SIG-M5 (cell line): ENCODE measurements at regions not wholly inside any gene's neighbourhood (a gene's known extent, or its start where the extent isn't known, plus 50 kb on each side); places are given as distances from the start of the nearest gene placed in this dataset.

Source experiments
- DNase-seq: peaks from one replicate; lab custom pipeline; 2025; lab: John Stamatoyannopoulos, UW

- no peak for DNase-seq
Measured at GRCh38 chr7:25996006-25996408, 156.0 kb upstream of the NFE2L3 start.

DNA sequence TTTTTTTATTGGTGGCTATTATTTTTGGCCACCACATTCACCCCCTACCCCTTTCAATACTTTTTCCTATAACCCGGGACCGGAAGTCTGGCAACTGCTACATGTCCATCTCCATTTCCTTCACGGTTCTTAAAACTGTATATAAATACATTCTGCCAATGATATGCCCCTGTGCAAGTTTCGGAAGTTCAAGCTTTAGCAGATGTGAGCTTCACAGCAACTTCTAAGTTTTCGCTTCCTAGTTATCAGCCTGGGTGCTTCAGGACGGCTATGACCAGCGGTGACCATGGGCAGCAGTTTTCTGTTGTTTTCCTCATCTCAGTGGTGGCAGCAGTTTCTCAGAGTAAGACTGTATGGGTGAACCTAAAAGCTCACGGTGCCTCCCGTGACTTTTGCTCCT, 153.5 kb upstream of the NFE2L3 start:
- DNase-seq: no peak

DNA sequence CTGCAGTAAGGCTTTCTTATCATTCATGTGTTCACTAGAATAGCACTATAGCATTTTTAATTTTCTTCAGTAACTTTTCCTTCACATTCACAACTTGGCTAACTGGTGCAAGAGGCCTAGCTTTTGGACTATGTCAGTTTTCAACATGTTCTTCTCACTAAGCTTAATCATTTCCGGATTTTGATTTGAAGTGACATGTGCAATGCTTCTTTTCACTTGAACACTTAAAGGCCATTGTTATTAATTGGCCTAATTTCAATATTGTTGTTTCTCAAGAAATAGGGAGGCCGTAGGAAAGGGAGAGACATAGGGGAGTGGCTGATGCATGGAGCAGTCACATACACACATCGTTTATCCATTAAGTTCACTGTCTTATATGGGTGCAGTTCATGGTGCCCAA, 151.2 kb upstream of the NFE2L3 start:
- DNase-seq: no peak

DNA sequence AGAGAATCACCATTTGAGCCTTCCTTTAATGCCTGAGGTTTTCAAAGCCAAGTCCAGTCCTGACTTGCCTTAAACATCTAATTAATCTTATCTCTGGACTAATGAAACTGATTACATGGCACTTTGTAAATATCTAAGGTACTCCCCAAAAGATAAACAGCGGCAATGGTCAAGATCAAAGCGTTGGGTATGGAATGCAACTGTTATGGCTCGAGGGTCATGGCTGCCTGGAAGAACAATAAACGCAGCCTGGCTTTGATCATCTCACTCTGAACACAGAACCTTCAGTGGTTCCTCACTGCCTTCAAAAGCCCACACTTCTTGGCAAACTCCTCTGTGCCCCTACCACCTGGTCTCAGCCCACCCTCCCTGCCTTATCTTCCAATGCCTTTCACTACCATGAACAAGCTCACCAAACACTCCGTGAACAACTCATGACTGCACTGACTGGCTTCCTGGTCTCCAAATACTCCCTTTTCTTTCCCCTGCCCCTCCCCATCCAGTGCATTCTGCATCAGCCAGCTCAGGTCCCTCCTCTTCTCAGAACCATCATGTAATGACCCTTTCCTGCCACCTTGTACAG, 150.2 kb upstream of the NFE2L3 start:
- DNase-seq: no peak

GRCh38 chr7:26005683-26006410, 146.2 kb upstream of the NFE2L3 start:
- no peak for DNase-seq

DNA sequence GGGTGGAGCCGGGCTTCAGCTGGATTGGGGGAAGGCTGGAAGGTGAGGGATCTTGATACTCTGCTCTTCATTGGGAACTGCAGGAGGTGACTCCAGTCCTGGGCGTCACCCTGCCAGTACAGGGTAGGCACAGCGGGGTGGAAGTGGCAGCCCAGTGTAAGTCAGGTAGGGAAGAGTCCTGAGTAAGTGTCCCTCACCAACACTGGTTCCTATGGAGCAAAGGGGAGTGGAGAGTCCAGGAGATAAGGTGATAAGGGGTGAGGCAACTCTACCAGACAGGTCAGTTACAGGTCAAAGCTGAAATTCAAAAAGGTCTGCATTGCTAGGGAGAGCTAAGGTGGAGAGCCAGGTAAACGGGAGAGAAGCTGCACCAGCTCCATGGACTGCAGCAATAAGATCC, 145.6 kb upstream of the NFE2L3 start:
- no peak for DNase-seq

DNA sequence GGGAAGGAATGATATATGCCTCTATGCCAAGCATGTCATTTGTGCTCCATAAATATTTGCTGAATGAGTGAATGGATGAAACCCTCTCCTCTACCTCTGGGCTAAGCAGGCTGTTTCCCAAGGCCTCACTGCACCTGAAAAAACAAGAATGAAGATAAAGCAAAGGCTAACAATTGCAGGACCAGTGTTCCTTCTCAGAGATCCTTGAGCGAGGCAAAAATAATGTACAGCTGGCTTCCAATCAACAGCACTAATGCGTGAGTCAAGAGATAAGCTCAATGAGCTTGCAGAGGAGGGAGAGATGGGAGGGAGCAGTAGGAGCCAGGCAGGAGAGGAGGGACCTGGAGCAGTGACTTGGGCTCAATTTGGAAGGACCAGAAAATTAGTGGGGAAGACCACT, 144.5 kb upstream of the NFE2L3 start:
- no peak for DNase-seq

DNA sequence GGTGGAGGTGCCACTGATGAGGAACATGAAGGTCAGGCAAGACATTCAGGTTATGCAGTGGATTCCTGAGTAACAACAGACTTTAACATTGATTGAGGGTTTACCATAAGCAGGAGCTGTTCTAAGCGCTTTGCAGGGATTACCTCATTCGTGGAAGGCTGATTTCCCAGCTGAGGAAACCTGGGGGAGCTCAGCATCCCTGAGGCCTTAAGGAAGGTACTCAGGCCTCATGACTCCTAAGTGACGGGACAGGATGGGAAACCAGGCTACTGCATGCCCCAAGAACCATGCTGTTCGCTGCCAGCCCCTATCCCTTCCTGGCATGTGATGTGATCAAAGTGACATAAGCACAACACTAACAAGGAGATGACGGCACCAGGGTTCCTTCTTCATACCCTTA, 143.6 kb upstream of the NFE2L3 start:
- no peak for DNase-seq

DNA sequence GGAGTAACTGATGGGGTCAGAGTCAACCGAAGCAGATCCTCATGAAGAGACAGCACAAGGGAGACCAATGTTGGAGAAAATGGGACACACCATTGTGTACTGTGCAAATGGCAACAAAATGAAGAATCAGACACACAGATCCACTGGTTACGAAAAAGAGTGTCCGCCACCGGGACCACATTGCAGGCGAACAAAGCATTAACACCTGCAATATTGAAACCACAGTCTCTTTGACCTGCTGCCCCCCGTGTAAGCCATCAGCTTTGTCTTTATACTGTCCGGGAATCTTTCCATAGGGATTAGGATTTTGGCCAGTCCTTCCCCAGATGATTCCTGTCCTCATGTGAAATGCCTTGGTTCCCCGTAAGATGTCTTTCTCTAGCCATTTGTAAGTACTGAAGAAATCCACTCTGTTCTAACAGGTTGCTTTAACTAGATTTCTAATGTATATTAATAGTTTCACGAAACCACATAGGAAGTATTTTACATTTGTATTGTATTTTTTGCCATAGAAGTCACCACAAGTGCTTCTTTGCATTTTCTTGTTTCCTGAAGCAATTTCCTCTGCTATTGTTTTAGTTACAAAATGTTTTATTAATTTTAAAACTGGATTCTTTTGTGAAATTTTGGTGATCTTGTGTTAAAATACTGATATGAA, 140.8 kb upstream of the NFE2L3 start:
- DNase-seq: no peak

DNA sequence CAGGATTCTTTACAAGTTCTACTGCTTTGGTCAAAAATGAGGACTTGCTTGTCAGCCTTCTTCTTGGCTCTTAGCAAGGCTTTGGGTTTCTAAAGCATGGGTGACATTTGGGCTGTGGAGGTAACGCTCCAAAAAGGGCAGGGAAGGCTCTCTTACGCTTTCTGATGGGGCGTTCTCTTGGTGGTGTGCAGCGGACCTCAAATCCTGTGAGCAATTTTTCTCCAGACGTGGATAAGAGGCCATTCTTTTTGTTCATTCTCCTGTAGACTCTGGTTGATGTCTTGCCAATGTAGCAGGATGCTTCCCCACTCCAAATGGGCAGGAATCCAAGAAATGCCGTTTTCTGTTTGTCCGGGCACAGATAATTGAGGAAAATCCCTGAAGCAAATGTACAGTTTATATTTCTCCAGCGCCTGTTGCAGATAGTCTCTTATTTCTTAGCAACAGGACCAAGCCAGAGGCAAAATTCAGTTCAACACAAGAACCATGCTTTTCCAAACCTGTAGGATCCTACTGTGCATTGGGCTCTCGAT, 138.4 kb upstream of the NFE2L3 start:
- no peak for DNase-seq

GRCh38 chr7:26022982-26023381, 129.0 kb upstream of the NFE2L3 start:
- no peak for DNase-seq

GRCh38 chr7:26029911-26030310, 122.1 kb upstream of the NFE2L3 start:
- no peak for DNase-seq

GRCh38 chr7:26034391-26034790, 117.6 kb upstream of the NFE2L3 start:
- no peak for DNase-seq

- no peak for DNase-seq
Measured at GRCh38 chr7:26035552-26035951, 116.4 kb upstream of the NFE2L3 start.

DNA sequence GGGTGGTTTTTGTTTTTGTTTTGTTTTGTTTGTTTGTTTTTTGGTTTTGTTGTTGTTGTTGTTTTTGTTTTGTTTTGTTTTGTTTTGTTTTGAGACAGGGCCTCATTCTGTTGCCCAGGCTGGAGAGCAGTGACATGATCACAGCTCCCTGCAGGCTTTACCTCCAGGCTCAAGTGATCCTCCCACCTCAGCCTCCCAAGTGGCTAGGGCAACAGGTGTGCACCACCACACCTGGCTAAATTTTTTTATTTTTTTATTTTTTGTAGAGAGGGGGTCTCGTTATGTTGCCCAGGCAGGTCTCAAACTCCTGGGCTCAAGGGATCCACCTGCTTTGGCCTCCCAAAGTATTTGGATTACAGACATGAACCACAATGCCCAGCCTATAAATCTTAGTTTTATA, 115.9 kb upstream of the NFE2L3 start:
- no peak for DNase-seq

- DNase-seq: no peak
Measured at GRCh38 chr7:26038201-26038990, 113.6 kb upstream of the NFE2L3 start.

GRCh38 chr7:26040085-26040484, 111.9 kb upstream of the NFE2L3 start:
- DNase-seq: no peak

GRCh38 chr7:26042237-26042636, 109.8 kb upstream of the NFE2L3 start:
- DNase-seq: no peak

DNA sequence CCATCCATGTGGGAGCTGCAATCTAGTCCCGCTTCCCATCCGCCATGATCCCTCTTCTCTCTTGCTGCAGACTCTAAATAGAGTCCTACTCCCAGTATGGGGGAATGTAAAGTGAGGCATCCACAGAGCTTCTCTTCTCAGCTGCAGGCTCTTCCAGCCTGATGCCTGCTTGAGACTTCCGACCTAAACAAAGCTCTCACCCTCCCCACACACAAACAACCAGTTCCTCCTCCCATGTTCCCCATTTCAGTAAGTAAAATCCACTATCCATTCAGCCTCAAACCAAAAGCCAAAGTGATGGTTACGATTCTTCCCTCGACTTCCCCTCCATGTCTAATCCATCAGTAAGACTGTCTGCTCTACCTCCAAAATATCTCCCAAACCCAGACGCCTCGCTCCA, 108.2 kb upstream of the NFE2L3 start:
- no peak for DNase-seq

GRCh38 chr7:26044320-26044719, 107.7 kb upstream of the NFE2L3 start:
- no peak for DNase-seq

GRCh38 chr7:26046150-26046549, 105.8 kb upstream of the NFE2L3 start:
- DNase-seq: no peak

- DNase-seq: no peak
Measured at GRCh38 chr7:26046878-26047277, 105.1 kb upstream of the NFE2L3 start.

GRCh38 chr7:26048663-26049062, 103.3 kb upstream of the NFE2L3 start:
- DNase-seq: no peak
